NCI-H510A treated with DMSO at 0.1 percent for 48 hours (cell line): ENCODE measurements at regions not wholly inside any gene's neighbourhood (a gene's known extent, or its start where the extent isn't known, plus 50 kb on each side); places are given as distances from the start of the nearest gene placed in this dataset.
"Not testable (repeated sequence)": the region's sequence is repeated elsewhere in the genome, so short reads cannot be mapped to it uniquely, and the experiment has no call there.

ENCODE experiments used
- DNase-seq: peaks from one replicate; lab custom pipeline; 2025; lab: John Stamatoyannopoulos, UW

GRCh38 chr12:114501474-114501807 is 95.5 kb upstream of the TBX5 start:
- DNase-seq, result no peak

- DNase-seq, result no peak
These were observed 95.0 kb upstream of the TBX5 start for GRCh38 chr12:114500775-114501473.

GRCh38 chr12:114500131-114500530 is 94.2 kb upstream of the TBX5 start:
- DNase-seq, result no peak

- no peak for DNase-seq
These were observed 93.4 kb upstream of the TBX5 start for GRCh38 chr12:114499338-114499737.

- no peak for DNase-seq
These were observed 86.0 kb upstream of the TBX5 start for GRCh38 chr12:114491916-114492315.

GRCh38 chr12:114484822-114485459 is 79.0 kb upstream of the TBX5 start:
- DNase-seq, result not testable (repeated sequence)

DNA sequence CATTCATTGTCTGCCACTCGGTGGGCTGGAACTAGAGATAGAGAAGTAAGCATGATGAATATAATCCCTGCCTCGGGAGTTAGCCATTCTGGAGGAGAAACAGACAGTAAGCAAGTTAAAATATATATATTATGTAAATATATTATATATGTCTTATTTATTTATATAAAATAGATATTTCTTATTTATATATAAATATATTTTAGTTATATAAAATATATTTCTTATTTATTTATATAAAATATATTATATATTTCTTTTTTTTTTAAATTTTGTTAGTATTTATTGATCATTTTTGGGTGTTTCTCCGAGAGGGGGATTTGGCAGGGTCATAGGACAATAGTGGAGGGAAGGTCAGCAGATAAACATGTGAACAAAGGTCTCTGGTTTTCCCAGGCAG is 78.1 kb upstream of the TBX5 start:
- peak; percentile 40 for DNase-seq

GRCh38 chr12:114481200-114481535 is 75.2 kb upstream of the TBX5 start:
- DNase-seq, result peak; percentile 27

- DNase-seq, result peak; percentile 38
These were observed 74.6 kb upstream of the TBX5 start for GRCh38 chr12:114480337-114481199.

DNA sequence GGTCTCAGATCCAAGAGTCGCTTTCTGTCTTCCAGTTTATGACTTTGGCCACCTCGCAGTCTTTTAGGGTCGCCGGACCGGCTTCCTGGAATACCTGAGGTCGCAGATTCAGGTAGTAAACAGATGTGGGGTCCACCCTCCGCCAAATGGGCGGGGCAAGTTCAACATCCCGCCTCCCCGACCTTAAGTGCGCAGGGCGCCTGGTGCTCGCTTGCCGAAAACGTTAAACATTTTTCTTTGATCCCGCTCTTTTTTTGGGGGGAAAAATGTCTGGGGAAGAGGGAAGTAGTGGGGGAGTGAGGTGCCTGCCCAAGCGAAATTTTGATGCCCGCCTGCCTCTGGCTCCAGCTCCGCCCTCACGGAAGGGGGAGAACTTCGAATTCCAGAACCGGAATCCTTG is 73.9 kb upstream of the TBX5 start:
- peak; percentile 69 for DNase-seq

- DNase-seq, result no peak
These were observed 72.9 kb upstream of the TBX5 start for GRCh38 chr12:114478865-114479264.

- DNase-seq, result no peak
These were observed 72.0 kb upstream of the TBX5 start for GRCh38 chr12:114477989-114478395.

DNA sequence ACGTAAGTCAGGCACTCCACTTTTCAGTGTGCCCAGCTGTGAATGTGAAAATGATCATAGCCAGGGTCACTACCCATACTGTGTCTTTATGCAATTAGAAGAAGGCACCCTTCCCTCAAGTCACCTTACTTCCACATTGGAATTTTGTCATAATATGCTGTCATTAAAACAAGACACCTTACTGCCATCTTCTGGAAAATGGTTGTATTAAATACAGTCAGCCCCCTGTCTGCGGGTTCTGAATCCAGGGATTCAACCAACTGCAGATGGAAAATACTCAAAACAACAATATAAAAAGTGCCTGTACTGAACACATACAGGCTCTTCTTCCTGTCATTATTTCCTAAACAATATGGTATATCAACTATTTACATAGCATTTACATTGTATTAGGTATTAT is 70.2 kb upstream of the TBX5 start:
- peak; percentile 65 for DNase-seq

DNA sequence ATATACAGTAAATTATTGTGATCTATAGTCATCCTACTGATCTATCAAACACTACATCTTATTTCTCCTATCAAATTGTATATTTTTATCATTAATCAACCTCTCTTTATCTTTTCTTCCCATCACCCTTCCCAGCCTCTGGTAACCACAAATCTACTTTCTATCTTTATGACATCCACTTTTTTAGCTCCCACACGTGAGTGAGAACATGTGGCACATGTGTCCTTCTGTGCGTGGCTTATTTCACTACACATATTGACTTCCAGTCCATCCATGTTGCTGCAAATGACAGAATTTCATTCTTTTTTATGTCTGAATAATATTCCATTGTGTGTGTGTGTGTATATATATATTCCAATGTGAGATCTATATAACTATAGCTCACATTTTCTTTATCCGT is 67.8 kb upstream of the TBX5 start:
- no peak for DNase-seq

- no peak for DNase-seq
These were observed 67.1 kb upstream of the TBX5 start for GRCh38 chr12:114473018-114473417.

DNA sequence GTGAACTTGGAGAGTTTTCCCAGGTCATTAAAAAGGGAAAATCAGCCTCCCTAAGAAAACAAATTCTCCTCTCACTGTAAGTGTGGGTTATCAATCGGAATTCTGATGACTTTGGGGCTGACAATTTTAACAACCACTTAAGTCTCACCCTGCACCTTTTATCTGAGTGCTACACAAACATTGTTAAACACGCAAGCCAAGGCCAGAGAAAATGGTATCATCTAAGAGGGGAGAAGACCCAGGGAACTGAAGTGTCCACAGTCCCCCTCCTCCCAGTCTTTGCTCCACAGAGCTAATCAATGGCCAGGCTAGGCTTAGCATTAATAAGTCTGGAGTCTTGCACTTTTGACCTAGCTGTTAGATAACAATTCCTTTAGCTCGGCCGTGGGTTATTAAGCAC is 51.7 kb upstream of the TBX5 start:
- DNase-seq, result no peak
